H1 (cell line): ENCODE measurements at regions not wholly inside any gene's neighbourhood (a gene's known extent, or its start where the extent isn't known, plus 50 kb on each side); places are given as distances from the start of the nearest gene placed in this dataset.

ENCODE experiments used
- EP300 ChIP-seq, 2 experiments: IDR thresholded peaks; 1 replicate in 1 of 2; 2 replicates in 1 of 2; pipeline ENCODE4 v1.6.1; 2011 to 2012; ENCODE audit warnings: low read depth in 2 of 2, low read length in 2 of 2, mild to moderate bottlenecking in 2 of 2, borderline replicate concordance in 1 of 2, inconsistent platforms in 1 of 2, moderate library complexity in 1 of 2
- EZH2 ChIP-seq: fragments of 200-600 bp; sonication (generic); IDR thresholded peaks from 2 replicates; pipeline ENCODE4 v1.7.1; 2012; ENCODE audit warnings: low read depth, mild to moderate bottlenecking, moderate library complexity, low read length, inconsistent platforms; ENCODE audit not compliant: severe bottlenecking
- TAF1 ChIP-seq: IDR thresholded peaks from 2 replicates; pipeline ENCODE4 v1.6.1; 2011; ENCODE audit warnings: mild to moderate bottlenecking, low read depth, low read length
- YY1 ChIP-seq: IDR thresholded peaks from 2 replicates; pipeline ENCODE4 v1.6.1; 2011; ENCODE audit warnings: low read depth, mild to moderate bottlenecking, low read length
- TF ChIP-seq, protein P1 (sequence below), 3 experiments: IDR thresholded peaks; 1 replicate in 2 of 3; 2 replicates in 1 of 3; pipeline versions ENCODE4 v1.5.1 to v1.6.1; 2011; ENCODE audit warnings: low read length in 3 of 3, mild to moderate bottlenecking in 3 of 3, inconsistent platforms in 2 of 3, low read depth in 1 of 3, moderate library complexity in 1 of 3; ENCODE audit not compliant: insufficient read depth in 1 of 3; ENCODE audit errors: control extremely low read depth in 1 of 3

DNA sequence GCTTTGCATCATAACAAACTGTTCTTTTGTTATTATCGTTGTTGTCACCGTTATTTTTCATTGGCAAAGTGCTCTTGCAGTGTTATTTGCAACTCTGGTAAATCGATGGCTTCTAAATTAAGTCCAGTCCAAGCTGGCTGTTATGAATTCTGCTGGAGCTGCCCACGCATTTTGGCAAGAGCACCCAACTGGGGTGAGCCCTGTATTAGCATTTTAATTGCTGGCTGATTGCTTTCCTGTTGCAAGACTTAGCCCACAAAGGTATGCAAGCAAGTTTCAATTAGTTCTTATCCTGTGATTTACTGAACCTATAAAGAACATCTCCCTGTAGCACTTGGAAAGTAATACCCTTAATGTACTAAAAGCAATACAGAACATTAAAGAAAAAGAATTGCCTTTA lies 226.8 kb downstream of the ACTR3B start:
- TF ChIP-seq EP300 (IDR thresholded peaks at IDR 0.05; ENCODE audit: borderline replicate concordance in 1 of 2, low read depth in 2 of 2, low read length in 2 of 2): no peak
- TF ChIP-seq, protein P1, sequence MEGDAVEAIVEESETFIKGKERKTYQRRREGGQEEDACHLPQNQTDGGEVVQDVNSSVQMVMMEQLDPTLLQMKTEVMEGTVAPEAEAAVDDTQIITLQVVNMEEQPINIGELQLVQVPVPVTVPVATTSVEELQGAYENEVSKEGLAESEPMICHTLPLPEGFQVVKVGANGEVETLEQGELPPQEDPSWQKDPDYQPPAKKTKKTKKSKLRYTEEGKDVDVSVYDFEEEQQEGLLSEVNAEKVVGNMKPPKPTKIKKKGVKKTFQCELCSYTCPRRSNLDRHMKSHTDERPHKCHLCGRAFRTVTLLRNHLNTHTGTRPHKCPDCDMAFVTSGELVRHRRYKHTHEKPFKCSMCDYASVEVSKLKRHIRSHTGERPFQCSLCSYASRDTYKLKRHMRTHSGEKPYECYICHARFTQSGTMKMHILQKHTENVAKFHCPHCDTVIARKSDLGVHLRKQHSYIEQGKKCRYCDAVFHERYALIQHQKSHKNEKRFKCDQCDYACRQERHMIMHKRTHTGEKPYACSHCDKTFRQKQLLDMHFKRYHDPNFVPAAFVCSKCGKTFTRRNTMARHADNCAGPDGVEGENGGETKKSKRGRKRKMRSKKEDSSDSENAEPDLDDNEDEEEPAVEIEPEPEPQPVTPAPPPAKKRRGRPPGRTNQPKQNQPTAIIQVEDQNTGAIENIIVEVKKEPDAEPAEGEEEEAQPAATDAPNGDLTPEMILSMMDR (IDR thresholded peaks at IDR 0.05; ENCODE audit: control extremely low read depth in 1 of 3, insufficient read depth in 1 of 3, low read depth in 1 of 3, low read length in 3 of 3): no peak
- TF ChIP-seq EZH2: no peak
- no peak for TF ChIP-seq YY1
- TF ChIP-seq TAF1: no peak
